22Rv1 (cell line): ENCODE measurements at regions not wholly inside any gene's neighbourhood (a gene's known extent, or its start where the extent isn't known, plus 50 kb on each side); places are given as distances from the start of the nearest gene placed in this dataset.

Source experiments
- CTCF ChIP-seq: fragments of 450-650 bp; IDR thresholded peaks from 2 replicates; pipeline ENCODE4 v1.5.1; 2017; ENCODE audit warnings: mild to moderate bottlenecking
- ZFX ChIP-seq: fragments of 450-650 bp; IDR thresholded peaks from 2 replicates; pipeline ENCODE4 v1.6.1; 2017; ENCODE audit warnings: antibody characterized with exemption, borderline replicate concordance

DNA sequence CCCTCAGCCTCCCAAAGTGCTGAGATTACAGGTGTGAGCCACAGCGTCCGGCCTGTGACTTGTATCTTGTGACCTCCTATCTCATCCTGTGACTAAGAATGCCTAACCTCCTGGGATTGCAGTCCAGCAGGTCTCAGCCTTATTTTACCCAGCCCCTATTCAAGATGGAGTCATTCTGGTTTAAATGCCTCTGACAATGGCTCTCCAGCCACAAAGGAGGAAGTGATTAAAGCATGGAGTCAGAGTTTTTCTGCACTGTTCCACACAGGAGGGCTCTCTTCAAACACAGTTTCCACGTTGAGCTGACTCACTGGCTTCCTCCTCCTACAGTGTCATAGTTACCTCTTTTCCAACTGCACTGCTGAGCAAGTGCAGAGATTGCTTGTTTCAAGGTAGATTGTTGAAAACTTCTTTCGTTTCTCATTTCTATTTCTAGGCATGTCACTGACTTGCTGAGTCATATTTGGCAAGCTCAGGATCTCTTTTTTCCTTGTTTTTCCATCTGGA is 383.8 kb downstream of the PCNX1 start:
- TF ChIP-seq CTCF: no peak
- TF ChIP-seq ZFX: no peak
